Esophagus squamous epithelium (tissue), 4 donors: ENCODE measurements at regions not wholly inside any gene's neighbourhood (a gene's known extent, or its start where the extent isn't known, plus 50 kb on each side); places are given as distances from the start of the nearest gene placed in this dataset.

Experiments
- CTCF ChIP-seq, 6 experiments: fragments of 450-650 bp in 4 of 6; fragments of 200-600 bp in 2 of 6; sonication (generic) in 2 of 6; IDR thresholded peaks; one replicate each; pipeline ENCODE4 v1.5.1; 2016 to 2019; ENCODE audit warnings: antibody characterized with exemption in 6 of 6, mild to moderate bottlenecking in 4 of 6, moderate library complexity in 4 of 6
- POLR2A ChIP-seq, 4 donors: fragments of 450-650 bp; IDR thresholded peaks; one replicate each; pipeline ENCODE4 v1.6.1; 2017; ENCODE audit warnings: antibody characterized with exemption in 4 of 4, mild to moderate bottlenecking in 4 of 4, moderate library complexity in 3 of 4

- TF ChIP-seq CTCF (IDR thresholded peaks at IDR 0.05) (no peak), POLR2A (IDR thresholded peaks at IDR 0.05) (no peak)
Observed at GRCh38 chr3:13148561-13149329, 75.5 kb upstream of the IQSEC1 start.
